Activated B cell treated with CpG ODN at 0.5 μM for 24 hours (primary cell): ENCODE measurements at regions not wholly inside any gene's neighbourhood (a gene's known extent, or its start where the extent isn't known, plus 50 kb on each side); places are given as distances from the start of the nearest gene placed in this dataset.

Source experiments
- ATAC-seq: fragments of 200-7000 bp; cut with Tn5 transposase; one replicate; pipeline ENCODE4 v1.10.0; 2021; ENCODE audit warnings: low read depth, mild to moderate bottlenecking, moderate library complexity
- CTCF ChIA-PET: fragments of 350-600 bp; sonication (Branson Sonifier 250); formaldehyde crosslinking; loops from one replicate; lab custom pipeline; 2021; ENCODE audit warnings: antibody characterized with exemption; lab: Charles Lee
- POLR2A ChIA-PET: fragments of 350-600 bp; sonication (Branson Sonifier 250); formaldehyde crosslinking; loops from one replicate; lab custom pipeline; 2021; ENCODE audit warnings: antibody characterized with exemption; lab: Charles Lee
- DNase-seq: peaks from one replicate; pipeline ENCODE4 v3.0.0; 2022
- H3K27ac Mint-ChIP-seq: one replicate; pipeline ENCODE4 v1.8.0; 2020; ENCODE audit warnings: mixed read lengths
- H3K27me3 Mint-ChIP-seq: one replicate; pipeline ENCODE4 v1.8.0; 2021; ENCODE audit warnings: mixed read lengths
- H3K36me3 Mint-ChIP-seq: one replicate; pipeline ENCODE4 v1.8.0; 2021; ENCODE audit warnings: low read depth, mixed read lengths
- H3K4me1 Mint-ChIP-seq: one replicate; pipeline ENCODE4 v1.8.0; 2021; ENCODE audit warnings: mixed read lengths
- H3K4me3 Mint-ChIP-seq: one replicate; pipeline ENCODE4 v1.8.0; 2020; ENCODE audit warnings: mild to moderate bottlenecking, mixed read lengths
- H3K9me3 Mint-ChIP-seq: one replicate; pipeline ENCODE4 v1.8.0; 2020; ENCODE audit warnings: mixed read lengths
- CTCF ChIP-seq: fragments of 200-600 bp; IDR thresholded peaks from one replicate; pipeline ENCODE4 v1.8.0; 2022; ENCODE audit warnings: antibody characterized with exemption, mild to moderate bottlenecking
- intact Hi-C: fragments of 100-400 bp; cut with micrococcal nuclease; formaldehyde crosslinking; loops from one replicate; pipeline ENCODE4 v1.15.1; 2024

GRCh38 chr1:87696483-87696882 lies 367.8 kb downstream of the LMO4 start:
- ATAC-seq (no peak), DNase-seq (no peak)
- POLR2A ChIA-PET: no interaction called here
- CTCF ChIA-PET: no interaction called here
- H3K27ac Mint-ChIP-seq: no peak overlapping the region
- intact Hi-C loops: no loop called here
- no peaks in the 10 kb centered on the region for H3K36me3 Mint-ChIP-seq
- no peak overlapping the region for H3K4me3 Mint-ChIP-seq
- peaks cover 10% of the 10 kb centered on the region for H3K9me3 Mint-ChIP-seq
- TF ChIP-seq CTCF: no peak
- no peaks in the 10 kb centered on the region for H3K4me1 Mint-ChIP-seq
- no peaks in the 10 kb centered on the region for H3K27me3 Mint-ChIP-seq

- Mint-ChIP-seq H3K27me3 (no peaks in the 10 kb centered on the region), H3K27ac (no peak overlapping the region), H3K4me1 (no peaks in the 10 kb centered on the region), H3K36me3 (no peaks in the 10 kb centered on the region), H3K4me3 (no peak overlapping the region), H3K9me3 (peaks cover 15% of the 10 kb centered on the region)
- no peak for DNase-seq
- intact Hi-C loops: no loop called here
- no peak for TF ChIP-seq CTCF
- ATAC-seq: no peak
- POLR2A ChIA-PET: no interaction called here
- CTCF ChIA-PET: no interaction called here
These were observed 373.8 kb downstream of the LMO4 start for GRCh38 chr1:87702455-87702854.

- CTCF ChIA-PET: no interaction called here
These were observed 376.6 kb downstream of the LMO4 start for GRCh38 chr1:87705233-87705632.

GRCh38 chr1:87706203-87706602 lies 377.5 kb downstream of the LMO4 start:
- no peak overlapping the region for H3K27ac Mint-ChIP-seq
- H3K27me3 Mint-ChIP-seq: no peaks in the 10 kb centered on the region
- no peaks in the 10 kb centered on the region for H3K4me1 Mint-ChIP-seq
- no peak for DNase-seq
- H3K36me3 Mint-ChIP-seq: no peaks in the 10 kb centered on the region
- intact Hi-C loops: no loop called here
- ATAC-seq: no peak
- ChIA-PET CTCF (no interaction called here), POLR2A (no interaction called here)
- no peak overlapping the region for H3K4me3 Mint-ChIP-seq
- no peak for TF ChIP-seq CTCF
- peaks cover 7% of the 10 kb centered on the region for H3K9me3 Mint-ChIP-seq

More at GRCh38 chr1:87705233-87705632, 376.6 kb downstream of the LMO4 start:
- no peak for TF ChIP-seq CTCF
- Mint-ChIP-seq H3K4me1 (no peaks in the 10 kb centered on the region), H3K36me3 (no peaks in the 10 kb centered on the region), H3K27me3 (no peaks in the 10 kb centered on the region), H3K4me3 (no peak overlapping the region), H3K27ac (no peak overlapping the region), H3K9me3 (peaks cover 14% of the 10 kb centered on the region)
- DNase-seq (no peak), ATAC-seq (no peak)
- intact Hi-C loops: no loop called here
- POLR2A ChIA-PET: no interaction called here

GRCh38 chr1:87706779-87707228 lies 378.1 kb downstream of the LMO4 start:
- no peaks in the 10 kb centered on the region for H3K4me1 Mint-ChIP-seq
- ATAC-seq: no peak
- no peak for DNase-seq
- no peak overlapping the region for H3K4me3 Mint-ChIP-seq
- no peaks in the 10 kb centered on the region for H3K36me3 Mint-ChIP-seq
- TF ChIP-seq CTCF: no peak
- ChIA-PET POLR2A (no interaction called here), CTCF (no interaction called here)
- no peak overlapping the region for H3K27ac Mint-ChIP-seq
- intact Hi-C loops: no loop called here
- H3K27me3 Mint-ChIP-seq: no peaks in the 10 kb centered on the region
- peaks cover 5% of the 10 kb centered on the region for H3K9me3 Mint-ChIP-seq
